ENCODE measurements at regions not wholly inside any gene's neighbourhood (a gene's known extent, or its start where the extent isn't known, plus 50 kb on each side); places are given as distances from the start of the nearest gene placed in this dataset.

- TF ChIP-seq, protein P1, sequence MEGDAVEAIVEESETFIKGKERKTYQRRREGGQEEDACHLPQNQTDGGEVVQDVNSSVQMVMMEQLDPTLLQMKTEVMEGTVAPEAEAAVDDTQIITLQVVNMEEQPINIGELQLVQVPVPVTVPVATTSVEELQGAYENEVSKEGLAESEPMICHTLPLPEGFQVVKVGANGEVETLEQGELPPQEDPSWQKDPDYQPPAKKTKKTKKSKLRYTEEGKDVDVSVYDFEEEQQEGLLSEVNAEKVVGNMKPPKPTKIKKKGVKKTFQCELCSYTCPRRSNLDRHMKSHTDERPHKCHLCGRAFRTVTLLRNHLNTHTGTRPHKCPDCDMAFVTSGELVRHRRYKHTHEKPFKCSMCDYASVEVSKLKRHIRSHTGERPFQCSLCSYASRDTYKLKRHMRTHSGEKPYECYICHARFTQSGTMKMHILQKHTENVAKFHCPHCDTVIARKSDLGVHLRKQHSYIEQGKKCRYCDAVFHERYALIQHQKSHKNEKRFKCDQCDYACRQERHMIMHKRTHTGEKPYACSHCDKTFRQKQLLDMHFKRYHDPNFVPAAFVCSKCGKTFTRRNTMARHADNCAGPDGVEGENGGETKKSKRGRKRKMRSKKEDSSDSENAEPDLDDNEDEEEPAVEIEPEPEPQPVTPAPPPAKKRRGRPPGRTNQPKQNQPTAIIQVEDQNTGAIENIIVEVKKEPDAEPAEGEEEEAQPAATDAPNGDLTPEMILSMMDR (IDR thresholded peaks at IDR 0.05; ENCODE audit: low read depth, low read length), result no peak
- TF ChIP-seq EZH2phosphoT487 (IDR thresholded peaks at IDR 0.05; ENCODE audit: low read depth), result no peak
These were observed 276.4 kb downstream of the NR2F1-AS1 start for GRCh38 chr5:93304456-93305250.

Data from OCI-LY3 (cell line).